C1 segment of cervical spinal cord (tissue), 14 donors: ENCODE measurements at regions not wholly inside any gene's neighbourhood (a gene's known extent, or its start where the extent isn't known, plus 50 kb on each side); places are given as distances from the start of the nearest gene placed in this dataset.
"Not testable (repeated sequence)": the region's sequence is repeated elsewhere in the genome, so short reads cannot be mapped to it uniquely, and the experiment has no call there.

ENCODE experiments used
- DNase-seq, 14 donors: peaks; one replicate each; lab custom pipeline; 2025; lab: John Stamatoyannopoulos, UW

DNA sequence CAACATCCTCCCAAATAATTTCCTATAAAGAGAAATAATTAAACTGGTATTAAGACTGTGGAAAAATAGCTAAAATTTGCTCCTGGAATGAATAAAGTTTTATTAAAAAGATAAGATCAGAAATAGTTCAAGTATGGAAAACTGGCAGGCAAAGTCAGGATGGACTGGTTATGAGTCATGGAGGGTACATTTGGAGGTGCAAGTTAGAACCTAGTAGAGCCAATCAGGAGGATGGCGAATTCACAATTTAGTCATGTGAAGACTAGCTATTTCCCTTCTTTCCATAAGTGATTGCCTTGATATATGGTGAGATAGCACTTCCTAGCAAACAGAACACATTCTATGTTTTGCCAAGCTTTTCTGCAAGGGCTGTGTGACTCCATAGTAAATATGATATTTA is 1303.5 kb downstream of the EFNA5 start:
- DNase-seq: no peak

DNA sequence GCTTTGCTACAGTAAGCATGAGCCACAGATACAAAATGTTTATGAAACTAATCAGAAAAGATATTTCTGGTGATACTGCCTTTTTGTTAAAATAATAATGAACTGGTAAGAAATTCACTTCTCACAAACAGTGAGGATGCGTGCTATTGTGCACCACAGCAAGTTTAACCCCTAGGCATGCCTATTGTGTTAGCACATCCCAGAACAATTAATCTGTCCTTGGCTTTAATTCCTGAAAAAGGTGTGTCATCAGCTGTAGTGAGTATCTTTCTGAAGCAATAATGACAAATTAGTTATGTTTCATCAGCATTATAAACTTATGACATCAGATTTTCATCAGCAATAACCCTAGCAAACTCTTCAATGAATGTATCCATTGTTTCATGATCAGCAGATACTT is 1307.2 kb downstream of the EFNA5 start:
- no peak for DNase-seq

DNA sequence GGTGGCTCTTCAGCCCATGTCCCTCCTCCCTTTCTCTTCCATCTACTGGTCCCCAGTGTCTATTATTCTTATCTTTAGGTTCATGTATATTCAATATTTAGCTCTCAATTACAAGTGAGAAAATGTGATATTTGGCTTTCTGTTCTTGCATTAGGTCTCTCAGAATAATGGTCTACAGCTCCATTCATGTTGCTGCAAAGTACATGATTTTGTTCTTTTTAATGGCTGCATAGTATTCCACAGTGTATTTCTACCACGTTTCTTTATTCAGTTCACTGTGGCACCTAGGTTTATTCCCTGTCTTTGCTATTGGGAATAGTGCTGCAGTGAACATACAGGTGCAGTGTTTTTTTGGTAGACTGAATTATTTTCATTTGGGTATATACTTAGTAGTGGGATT is 1308.8 kb downstream of the EFNA5 start:
- no peak for DNase-seq

DNA sequence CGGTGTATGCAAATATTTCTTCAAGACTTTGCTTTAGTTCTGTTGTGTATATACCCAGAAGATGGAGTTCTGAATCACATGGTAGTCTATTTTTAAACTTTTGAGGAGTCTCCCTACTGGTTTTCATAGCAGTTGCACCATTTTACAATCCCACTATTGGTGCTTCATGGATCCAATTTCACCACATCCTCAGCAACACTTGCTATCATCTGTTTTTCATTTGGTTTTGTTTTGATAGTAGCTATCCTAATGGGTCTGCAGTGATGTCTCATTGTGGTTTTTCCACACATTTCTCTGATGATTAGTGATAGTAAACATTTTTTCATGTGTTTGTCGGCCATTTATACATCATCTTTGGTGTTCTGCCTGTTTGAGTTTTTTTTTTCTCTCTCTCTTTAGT is 1339.3 kb downstream of the EFNA5 start:
- no peak for DNase-seq

DNA sequence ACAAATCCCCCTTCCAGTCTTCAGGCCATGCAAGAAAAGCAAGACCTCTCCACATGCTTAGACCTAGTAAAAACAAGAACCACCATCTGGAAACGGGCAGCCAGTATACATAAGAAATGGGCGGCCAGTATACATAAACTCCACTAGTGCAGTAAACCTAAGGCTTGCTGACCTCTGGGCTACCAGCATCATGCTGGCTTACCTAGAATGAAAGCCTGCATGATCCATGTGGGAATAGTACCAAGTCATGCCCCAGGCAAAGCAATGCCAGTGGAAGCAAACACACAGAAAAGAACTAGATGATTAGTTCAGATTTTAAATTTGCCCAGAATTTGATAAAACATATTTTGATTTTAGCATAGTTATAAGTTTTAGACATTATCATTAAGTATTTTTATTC is 1346.4 kb downstream of the EFNA5 start:
- DNase-seq: no peak

DNA sequence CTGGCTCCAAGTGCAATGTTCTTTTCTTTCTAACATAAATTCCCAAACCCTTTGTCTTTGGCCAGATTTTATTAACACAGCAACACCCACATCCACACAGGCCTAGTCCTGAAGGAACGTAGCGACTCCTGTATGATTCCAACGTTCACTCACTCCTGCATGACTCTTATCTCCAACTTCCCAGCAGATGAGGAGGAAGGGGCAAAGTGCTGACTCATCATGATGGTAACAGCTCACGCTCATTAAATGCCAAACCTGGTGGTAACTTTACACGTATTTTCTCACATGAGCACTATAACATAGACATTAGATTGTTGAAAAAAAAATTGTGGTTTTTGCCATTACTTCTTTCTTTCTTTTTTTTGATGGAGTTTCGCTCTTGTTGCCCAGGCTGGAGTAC is 1349.5 kb downstream of the EFNA5 start:
- DNase-seq: no peak

DNA sequence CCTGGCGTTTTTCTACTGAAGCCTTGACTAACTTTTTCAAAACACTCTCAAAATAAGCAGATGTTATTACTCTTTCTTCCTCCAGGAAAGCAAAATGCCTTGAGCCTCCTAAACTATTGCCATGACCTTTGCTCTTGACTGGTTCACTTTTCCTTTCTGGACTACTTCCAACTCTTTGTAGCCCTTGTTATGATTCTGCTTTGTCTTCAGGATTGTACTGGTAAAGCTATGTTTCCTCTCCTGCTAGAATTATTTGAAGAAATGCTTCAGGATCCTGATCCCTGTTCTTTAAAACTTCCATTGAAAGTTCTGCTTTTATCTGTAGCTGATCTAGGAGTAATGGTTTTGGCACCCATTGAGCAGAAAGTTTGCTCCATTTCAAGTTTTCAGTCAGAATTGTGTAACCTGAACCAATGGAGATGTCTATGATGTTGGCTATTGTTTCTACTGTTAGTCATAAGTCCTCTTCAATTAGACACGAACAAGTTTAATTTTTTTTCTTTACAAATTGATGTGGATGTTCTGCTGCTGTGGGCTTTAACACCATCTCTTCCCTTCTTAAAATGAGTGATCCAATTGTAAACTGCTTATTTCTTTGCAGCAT is 1356.4 kb downstream of the EFNA5 start:
- DNase-seq: no peak

DNA sequence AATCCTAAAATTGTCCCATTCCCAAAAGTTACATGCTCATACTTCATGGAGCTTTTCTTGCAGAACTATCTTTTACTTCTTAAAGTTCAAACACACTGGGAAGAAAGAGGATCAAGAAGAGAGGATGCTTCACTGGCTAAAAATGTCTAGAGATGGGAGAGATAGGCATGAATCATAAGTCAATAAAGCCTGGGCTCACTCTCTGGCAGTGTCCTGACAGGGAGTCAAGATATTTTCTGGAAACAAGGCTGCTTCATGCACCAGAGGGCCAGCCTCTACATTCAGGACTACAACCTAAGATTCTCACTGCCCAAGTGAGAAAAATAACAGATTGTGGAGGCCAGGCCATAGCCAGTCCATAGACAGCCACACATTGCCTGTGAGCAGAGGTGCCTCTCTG is 1358.4 kb downstream of the EFNA5 start:
- DNase-seq: no peak

DNA sequence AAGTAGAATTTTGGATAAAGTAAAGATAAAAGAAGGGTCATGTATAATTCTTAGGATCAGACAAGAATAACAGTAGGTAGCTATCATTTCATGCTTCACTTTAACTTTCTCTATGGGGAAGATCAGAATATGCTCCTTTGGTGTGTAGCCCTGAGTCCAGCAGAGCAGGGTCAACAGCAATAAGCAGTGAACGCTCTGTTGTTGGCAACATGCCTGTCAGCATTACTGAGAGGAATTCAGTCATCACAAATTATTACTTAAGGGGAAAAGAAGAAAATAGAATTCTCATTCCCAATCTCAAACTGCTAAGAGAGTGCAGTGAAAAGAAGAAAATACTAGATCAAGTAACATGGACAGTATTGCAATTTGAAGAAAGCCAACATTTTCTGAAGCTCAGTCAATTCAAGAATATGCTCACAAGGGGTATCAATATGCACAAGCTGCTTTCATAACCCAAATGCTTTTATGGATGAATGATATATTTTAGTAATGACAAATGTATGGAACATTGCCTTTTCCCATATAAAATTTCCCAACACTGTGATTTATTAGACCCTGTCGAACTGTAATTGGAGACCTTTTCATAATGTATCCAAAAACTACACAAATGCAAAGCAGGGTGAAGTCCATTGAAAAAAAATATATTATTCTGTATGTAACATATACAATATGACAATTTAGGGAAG is 1359.4 kb downstream of the EFNA5 start:
- DNase-seq: no peak

DNA sequence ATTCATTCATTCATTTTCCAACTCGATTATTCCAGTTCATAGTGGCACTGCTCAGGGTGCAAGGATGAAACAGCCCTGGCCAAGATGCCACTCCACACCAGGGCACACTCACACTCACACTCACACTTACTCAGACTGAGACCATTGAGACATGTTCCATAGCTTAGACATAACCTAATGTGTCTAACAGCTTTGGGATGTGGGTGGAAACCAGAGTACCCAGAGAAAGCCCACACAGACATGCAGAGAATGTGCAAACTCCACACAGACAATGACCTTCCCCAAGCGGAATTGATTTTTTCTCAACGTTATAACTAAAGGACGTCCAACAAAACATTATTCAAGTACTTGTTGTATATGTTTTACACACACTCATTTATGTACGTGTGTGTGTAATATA is 1363.5 kb downstream of the EFNA5 start:
- DNase-seq: no peak

DNA sequence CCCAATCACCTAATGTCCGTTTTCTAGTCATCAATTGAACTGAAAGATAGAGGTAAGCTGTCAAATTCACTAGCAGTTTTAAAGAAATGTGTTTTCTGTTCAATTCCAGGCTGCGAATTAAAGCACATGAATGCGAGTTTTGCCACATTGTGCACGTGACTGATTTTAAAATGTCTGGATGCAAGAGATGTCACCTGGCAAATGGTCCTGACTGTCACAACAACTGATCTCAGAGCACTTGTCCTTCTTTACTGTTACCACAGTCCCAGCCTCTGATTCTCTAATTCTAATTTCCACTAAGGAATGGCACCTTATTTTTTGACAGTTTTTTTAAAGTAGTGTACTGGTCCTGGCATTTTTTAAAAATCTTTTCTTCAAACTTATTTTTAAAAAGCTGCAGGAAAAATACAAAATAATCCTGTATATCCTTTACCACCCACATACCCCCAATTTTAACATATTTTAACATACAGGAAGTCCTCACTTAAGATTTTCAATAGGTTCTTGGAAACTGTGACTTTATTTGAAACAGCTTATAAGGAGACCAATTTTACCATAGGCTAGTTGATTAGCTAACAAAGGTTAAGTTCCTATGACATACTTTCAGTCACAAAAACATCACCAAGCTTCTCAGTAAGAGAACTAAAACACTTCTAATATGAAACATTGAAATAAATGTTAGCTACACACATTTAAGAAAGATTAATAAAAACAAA is 1364.3 kb downstream of the EFNA5 start:
- DNase-seq: no peak

DNA sequence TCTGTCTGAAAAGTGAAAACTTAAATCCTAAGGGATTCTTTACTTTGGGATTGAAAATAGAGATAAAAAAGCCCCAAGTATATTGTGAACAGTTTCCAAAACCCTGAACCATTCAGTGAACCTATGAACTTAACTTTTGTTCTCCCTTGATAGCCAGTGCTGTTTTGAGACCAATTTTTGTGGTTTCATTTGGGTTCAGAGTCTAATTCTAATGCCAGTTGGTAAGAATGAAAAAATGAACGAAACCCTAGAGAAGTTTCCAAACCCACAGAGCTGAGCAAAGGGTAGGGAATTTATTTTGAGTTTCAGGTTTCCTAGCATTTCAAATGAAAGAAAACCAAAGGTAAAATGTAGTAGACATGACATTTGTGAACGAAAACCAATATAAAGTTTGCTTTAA is 1366.8 kb downstream of the EFNA5 start:
- no peak for DNase-seq

DNA sequence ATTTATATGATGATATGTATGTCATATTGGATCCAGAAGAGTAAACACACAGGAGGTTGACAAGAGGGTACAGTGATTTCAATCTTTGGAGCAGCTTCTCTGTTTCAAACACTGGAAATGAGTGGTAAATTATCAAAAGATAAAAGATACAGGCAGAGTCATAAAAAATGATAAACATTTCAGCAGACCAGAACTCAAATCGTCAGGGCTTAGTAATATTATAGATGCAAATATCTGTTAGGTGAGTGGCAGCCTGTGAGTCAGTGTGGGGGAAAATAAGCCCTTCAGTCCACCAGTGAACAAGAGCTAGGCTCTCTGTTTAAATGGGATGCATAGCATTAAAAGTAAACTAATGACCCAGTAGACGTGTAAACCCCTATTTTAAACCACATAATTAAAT is 1378.1 kb downstream of the EFNA5 start:
- no peak for DNase-seq

DNA sequence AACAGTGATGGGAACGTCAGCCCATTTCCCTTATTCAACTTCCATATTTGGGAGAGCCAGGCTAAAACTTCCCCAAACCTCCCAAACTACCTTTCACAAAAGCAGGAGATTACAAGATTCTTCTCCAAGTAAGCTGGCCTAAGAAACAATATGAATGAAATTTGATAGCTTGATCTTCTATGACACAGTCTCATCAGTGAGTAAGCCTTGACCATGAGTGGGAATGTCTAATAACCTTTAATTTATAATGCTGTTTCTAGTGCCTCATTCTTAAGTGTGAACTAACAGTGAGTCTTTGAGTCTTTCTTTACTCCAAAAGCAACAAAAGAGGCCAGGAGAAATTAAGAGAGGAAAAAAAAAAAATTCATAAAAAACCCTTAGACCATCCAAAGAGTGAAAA is 1379.9 kb downstream of the EFNA5 start:
- DNase-seq: no peak

DNA sequence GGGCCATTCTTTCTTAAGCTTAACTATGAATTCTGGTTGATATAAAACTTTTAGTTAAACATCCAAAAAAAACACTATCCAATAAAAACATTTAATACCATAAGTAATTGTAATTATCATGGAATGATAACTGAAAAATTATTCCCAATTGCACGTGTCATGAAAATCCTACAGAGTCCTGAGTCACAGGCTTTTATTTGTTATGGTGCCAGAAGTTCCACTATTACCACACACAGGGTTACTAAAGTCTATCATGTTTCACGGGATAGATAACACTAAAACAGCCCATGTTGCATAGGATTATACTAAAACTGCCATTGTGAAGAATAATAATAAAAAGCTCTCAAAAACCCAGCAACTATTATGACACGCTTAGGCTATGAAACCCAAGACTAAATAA is 1381.8 kb downstream of the EFNA5 start:
- no peak for DNase-seq

DNA sequence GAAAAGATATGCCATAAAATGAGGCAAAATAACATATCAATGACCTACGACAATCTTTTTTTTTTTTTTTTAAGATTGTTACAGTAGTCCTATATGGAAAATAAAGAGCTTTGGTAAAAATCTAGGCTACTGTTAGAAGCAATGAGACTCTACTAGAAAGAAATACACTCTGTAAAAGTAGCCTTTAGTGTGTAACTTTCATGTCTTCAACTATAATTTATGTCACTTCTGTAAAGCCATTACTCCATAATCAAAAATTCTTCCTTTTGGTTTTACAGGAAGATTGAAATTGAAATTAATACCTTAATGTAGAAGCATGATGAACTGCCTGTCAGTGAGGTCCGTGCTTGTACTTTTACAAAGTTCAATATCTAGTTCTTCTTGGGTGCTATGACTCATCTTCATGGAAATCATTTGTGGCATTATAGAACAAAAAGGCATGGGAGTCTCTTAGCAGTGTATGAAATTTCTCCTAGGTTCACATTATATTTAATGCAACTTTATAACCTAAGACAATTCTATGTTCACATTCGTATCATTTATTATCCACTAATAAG is 1393.1 kb downstream of the EFNA5 start:
- DNase-seq: no peak

DNA sequence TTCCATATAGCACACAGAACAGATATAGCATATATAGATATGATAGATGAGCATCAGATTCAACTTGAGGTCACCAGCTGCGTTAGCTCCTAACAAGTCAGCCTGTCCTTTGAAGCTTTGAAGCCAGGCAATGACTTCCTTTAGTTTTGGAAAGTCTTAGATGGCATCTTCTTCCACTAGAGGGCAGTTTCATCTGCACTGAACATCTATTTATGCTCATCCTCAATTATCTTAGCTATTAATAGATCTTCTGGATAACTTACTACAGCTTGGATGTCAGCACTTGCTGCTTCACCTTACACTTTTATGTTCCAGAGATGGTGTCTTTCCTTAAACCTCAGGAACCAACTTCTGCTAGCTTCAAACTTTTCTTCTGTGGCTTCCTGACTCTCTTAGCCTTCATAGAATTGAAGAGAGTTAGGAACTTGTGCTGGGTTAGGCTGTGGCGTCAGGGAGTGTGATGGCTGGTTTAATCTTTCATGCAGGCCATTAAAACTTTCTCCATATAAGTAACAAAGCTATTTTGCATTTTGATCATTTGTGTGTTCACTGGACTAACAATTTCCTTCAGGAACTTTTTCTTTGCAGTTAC is 1401.4 kb downstream of the EFNA5 start:
- DNase-seq: no peak

DNA sequence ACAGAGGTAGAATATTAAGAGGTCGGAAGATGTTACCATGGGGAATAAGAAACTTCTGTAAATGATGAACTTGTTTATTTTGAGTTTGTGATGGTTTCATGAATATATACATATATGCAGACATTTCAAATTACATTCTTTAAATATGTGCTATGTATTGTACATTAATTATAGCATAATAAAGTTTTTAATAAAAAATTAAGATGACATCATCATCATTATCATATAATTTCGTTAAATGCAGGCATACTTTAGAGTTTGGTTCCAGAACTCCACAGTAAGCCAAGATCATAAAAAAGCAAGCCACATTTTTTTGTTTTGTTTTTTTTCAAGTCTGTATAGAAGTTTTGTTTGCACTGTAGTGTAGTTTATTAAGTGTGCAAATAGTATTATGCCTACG is 1403.5 kb downstream of the EFNA5 start:
- no peak for DNase-seq

DNA sequence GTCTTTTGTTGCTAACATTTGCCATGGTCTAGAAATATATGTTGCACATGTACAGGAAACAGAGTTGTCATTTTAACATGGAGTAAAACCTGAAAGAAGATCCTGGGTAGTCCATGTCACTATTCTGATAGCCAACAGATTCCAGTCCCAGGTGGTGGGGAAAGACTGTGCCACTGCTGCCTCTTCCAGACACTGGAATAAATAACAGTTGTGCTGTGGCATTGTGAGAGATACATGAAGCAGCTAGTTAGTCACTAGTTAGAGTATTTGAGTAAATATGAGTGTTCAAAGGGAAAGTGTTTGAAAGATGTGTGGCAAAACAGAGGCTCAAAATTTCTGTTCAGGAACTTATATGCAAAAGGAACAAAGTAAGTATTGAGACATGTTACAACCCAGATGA is 1408.3 kb downstream of the EFNA5 start:
- DNase-seq: no peak

DNA sequence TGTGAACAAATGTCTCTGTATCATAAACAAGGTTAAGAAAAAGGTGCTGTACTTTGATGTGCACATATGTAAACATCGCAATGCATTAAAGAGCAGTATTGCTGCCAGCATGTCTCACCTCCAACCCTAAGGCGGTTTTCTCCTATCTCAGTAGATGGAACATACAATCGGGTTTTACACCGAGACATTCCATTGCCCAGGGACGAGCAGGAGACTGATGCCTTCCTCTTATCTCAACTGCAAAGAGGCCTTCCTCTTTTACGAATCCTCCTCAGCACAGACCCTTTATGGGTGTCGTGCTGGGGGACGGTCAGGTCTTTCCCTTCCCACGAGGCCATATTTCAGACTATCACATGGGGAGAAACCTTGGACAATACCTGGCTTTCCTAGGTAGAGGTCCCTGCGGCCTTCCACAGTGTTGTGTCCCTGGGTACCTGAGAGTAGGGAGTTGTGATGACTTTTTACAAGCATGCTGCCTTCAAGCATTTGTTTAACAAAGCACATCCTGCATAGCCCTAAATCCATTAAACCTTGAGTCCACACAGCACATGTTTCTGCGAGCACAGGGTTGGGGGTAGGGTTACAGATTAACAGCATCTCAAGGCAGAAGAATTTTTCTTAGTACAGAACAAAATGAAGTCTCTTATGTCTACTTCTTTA is 1411.2 kb downstream of the EFNA5 start:
- not testable (repeated sequence) for DNase-seq

DNA sequence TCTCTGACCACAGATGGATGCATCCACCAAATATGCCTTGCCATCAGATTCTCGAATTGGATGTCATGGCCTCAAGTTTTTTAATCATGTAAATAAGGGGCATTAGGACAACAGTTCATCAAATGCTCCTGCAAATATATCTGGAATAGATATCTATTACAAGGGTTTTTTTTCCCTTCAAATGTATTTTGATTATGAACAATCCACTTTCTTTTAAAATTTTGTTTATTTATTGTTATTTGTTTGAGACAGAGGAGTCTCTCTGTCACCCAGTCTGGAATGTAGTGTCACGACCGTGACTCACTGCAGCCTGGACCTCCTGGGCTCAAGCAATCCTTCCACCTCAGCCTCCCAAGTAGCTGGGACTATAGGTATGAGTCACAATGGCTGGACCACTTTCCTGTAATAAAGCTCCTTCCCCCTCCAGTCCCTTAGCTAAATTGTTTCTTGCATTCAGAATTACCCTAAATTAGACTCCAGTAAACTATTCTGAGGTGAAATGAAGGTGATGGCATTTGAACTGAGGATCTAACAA is 1412.1 kb downstream of the EFNA5 start:
- DNase-seq: no peak

DNA sequence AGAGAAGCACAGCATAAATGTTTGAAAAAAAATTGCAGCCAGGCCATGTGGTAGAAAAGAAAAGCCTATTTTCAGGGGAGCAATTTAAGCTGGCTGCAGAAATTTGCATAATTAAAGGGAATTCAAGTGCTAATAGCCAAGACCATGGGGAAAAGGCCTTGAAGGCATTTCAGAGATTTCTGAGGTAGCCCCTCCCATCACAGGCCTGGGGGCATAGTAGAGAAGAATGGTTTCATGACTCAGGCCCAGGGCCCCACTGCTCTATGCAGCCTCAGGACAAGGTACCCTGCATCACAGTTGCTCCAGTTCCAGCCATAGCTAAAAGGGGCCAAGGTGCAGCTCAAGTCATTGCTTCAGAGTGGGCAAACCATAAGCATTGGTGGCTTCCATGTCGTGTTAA is 1416.0 kb downstream of the EFNA5 start:
- DNase-seq: no peak
